IPS DF 19.7 (cell line): ENCODE measurements at regions not wholly inside any gene's neighbourhood (a gene's known extent, or its start where the extent isn't known, plus 50 kb on each side); places are given as distances from the start of the nearest gene placed in this dataset.
"Not testable (repeated sequence)": the region's sequence is repeated elsewhere in the genome, so short reads cannot be mapped to it uniquely, and the experiment has no call there.

Experiments used
- DNase-seq: peaks from one replicate; pipeline ENCODE4 v3.0.0-alpha.2; 2013; ENCODE audit warnings: low read depth, low spot score

DNA sequence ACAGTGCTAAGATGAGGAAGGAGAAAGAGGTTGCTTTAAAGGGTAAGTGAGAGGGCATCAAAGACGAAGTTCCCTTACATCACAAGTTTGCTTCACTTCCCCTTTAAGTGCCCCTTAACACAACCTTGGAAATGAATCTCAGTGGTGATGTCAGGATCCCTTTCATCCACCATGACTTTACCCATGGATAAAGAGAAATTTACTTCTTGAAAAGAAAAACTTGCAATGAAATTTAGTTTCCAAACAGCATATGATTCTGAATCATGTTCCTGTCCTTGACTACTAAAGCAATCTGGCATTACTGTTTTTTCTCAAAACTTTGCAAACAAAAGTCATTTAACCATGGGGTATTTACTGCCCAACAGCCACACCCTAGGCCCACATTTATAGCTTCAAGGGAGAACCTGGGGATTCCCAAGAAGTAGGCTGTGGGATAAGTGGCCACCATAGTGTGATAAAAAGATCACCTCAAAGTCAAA, 135.9 kb downstream of the ITGB8 start:
- DNase-seq = no peak

DNA sequence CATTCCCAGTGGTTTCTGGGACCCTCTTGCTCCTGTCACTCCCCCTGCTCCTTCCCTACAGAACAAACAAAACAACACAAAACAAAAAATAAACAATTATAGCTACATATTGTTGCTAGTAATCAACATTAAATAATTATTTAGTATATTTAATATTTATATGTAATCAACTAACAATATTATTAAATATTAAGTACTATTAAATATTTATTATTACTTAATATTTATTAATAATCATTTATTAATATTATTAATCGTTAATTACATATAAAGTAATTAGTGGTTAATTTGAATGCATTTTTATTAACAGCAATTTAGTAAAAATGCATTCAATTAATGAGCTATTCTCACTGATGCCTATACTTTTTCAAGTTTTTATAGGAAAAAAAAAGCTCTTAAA, 139.4 kb downstream of the ITGB8 start:
- no peak for DNase-seq

DNA sequence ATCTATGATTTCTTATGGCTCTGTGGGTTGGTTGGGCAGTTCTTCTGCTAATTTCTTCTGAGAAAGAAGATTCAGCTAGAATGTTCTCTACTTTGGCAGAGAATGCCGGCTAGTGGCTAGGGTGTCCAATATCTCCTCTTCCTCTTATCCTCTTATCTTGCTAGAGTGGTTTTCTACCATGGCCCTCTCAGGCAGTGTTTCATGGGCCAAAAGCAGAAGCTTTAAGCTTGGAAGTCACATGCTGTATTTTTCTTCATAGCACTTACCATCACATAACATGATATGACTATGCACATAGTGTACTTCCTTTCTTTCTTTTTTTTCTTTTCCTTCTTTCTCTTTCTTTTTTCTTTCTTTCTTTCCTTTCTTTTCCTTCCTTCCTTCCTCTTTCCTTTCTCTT, 140.0 kb downstream of the ITGB8 start:
- no peak for DNase-seq

DNA sequence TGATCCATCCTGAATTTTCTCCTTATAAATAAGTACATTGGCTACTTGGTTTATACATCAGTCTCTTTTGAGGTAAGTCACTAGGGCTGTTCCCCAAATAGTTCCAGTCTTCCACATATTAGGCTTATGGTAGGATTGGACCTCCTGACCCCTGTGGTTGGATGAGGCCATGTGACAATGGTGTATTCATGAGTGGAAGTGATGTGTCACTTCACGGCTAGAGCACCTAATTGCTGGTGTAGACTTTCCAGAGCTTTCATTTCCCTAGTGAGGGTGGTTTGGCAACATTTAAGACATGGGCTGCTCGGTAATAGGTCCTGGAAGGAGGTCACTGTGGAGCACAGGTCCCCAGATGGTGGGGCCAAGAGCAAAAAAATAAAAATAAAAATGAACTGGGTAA, 141.2 kb upstream of the ABCB5 start:
- no peak for DNase-seq

DNA sequence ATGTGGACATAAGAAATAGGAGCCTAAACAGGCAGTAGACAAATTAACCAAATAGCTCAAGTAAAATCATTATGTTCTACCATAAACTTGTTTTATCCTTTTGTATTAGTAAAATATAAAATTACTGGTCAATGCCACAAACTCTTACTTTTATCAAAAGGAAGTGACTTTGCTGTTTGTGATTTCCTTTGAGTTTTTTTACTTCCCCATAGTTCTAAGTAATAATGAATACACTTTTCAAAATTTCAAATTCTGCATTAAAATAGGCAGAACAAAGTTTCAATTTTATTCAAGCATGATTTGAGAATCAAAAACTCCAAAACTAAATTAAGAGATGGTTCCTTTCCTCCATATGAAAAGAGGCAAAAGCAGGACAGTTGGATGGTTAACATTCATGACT, 139.7 kb upstream of the ABCB5 start:
- DNase-seq = no peak

DNA sequence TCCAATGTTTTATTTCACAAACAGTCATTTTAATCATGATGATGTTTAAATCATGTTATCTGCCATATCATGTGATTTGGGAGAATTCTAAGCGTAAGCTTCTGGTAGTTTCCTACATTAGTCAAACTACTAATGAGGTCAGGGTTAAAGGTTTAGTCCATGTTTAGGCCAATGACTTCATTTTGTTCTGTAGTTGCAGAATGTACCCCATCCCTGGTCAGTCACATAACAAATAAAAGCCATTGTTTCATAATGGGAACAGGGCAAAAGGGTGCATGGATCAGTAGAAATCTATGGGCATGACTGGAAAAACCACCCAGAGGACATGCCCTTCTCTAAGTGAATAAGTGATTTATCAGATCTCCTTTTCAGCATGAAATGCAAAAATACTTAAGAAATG, 138.4 kb upstream of the ABCB5 start:
- DNase-seq = no peak

DNA sequence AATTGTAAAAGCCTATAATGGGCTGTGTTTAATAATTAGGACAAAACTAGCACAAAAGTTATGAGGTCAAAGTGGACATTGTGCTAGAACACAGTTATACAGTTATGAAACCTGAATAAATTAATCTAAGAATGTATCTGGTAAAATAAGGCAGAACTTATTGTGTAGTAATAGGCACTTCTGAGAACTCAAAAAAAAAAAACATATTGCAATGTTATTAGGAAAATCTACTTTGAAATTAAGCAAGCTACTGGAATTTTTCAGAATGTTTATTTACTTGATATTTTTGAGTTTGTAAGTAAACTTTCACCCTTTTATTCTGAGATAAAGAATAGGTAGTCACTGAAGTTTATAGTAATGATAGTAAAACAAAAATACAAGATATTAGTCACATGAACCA, 135.8 kb upstream of the ABCB5 start:
- DNase-seq = no peak

DNA sequence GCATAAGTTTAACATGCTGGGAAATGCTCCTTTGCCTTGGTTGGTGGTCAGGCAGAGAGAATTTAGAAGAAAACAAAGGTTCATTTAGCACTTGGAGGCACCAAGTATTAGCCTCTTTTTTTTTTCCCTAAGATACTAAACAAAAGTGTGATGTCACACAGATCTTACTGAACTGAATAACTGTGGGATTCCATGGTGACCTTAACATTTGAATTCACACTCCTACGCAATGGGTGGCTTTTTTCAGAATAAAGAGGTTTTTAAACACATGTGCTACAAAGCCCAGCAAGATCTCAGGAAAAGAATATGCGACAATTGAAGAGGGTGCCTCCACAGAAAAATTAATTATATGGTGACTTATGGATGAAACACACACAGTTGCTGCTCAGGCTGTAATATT, 133.4 kb upstream of the ABCB5 start:
- DNase-seq = no peak

DNA sequence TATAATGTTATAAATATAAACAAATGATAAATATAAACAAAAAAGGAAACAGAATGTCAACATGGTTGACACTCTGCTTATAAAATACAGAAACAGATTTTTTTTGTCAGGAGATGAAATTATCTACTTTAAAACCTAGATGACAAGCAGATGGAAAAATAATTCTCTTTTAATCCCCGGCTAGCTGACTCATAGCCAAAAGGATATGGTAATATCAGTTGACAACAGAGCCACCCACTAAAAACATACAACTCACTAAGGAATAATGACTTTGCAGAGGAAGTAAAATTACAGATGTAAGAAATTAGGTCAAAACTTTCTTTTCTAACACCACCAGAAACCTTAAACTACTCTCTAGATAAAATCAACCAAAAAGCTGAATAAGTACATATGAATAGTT, 131.1 kb upstream of the ABCB5 start:
- no peak for DNase-seq

DNA sequence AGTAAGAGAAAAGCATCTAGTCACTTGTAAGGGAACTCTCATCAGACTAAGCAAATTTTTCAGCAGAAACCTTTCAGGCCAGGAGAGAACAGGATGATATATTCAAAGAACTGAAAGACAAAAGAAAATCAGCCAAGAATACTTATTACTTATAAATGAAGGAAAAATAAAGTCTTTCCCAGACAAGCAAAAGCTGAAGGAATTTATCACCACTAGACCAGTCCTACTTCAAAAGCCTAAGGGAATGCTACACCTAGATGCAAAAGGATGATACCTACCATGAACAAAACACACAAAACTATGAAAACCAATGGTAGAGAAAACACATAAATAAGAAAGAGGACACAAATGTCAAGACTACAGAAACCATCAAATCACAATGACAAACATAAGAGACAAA, 126.6 kb upstream of the ABCB5 start:
- no peak for DNase-seq

DNA sequence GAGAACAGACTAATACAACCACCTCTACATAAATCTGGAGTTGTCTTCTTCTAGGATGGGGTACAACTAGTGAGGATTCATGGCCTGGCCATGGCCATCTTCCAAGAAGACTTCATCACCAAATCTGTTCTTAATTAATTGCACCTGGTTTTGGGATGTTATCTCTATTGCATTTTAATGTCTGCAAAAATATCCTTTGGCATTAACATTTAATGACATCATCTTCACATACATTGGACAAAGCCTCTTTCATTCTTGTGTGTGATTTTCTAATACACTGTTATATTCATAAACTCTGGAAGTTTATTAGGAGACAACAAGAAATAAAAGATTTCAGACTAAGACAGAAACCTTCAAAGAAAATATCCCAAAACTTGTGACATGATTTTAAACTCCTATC, 124.2 kb upstream of the ABCB5 start:
- DNase-seq = no peak

DNA sequence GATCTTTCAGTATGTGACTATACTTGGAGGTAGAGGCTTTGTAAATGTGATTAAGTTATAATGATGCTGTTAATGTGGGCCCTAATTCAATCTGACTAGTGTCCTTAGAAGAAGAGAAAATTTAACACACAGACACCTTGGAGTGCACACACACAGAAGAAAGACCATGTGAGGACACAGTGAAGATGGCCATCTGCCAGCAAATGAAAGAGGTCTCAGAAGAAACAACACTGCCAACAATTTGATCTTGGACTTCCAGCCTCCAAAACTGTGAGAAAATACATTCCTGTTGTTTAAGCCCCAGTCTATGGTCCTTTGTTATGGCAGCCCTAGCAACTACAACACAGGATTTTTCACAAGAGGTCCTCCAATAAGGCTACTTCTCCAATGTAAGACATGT, 120.9 kb upstream of the ABCB5 start:
- DNase-seq = no peak

DNA sequence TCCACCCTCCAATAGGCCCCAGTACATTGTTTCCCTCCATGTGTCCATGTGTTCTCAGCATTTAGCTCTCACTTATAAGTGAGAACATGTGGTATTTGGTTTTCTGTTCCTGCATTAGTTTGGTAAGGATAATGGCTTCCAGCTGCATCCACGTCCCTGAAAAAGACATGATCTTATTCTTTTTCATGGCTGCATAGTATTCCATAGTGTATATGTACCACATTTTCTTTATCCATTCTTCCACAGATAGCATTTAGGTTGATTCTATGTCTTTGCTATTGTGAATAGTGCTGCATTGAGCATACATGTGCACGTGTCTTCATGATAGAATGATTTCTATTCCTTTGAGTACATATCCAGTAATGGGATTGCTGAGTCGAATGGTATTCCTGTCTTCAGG, 114.0 kb upstream of the ABCB5 start:
- not testable (repeated sequence) for DNase-seq

DNA sequence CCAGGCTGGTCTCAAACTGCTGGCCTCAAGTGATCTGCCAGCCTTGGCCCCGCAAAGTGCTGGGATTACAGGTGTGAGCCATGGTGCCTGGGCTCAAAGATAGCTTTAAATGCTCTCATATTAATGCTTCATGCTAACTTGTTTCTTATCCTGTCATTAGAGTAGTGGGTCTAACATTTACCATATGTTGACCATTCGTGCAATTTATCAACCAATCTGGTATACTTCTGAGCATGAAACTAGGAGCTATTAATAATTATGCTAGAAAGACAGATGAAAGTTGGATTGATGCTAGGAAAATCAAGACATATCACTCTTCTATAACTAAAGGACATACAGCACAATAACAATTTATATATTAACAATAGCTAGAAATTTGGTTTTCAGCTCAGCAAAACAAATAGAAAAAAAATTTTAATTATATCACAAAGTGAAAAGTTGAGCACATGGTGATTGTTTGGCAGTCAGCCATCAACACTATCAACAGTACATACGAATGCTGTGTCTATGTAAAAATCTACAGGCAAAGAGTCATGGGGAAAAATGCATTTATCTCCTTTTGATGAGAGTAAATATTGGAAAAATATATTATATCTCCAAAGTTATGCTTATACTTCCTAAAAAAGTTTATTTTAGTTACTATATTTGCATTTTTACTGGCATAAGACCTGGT, 112.1 kb upstream of the ABCB5 start:
- DNase-seq = no peak

DNA sequence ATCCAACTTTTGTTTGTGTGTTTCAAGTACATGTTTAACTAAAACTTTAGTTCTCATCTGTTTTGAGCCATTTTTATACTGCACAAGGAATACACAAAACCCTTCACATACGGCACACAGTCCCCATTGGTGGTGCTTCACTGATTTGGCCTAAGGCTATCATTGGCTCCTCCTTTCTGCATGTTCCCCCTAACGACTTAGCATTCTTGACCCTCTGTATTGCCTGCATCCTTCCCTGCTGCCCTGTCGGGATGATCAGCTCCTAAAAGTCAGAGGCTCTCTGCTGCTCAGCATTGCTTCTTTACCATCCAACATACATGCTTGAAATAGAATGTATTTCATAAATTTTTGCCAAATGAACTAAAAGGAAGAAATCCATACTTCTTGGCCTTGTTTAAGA, 111.4 kb upstream of the ABCB5 start:
- peak; percentile 15 for DNase-seq

DNA sequence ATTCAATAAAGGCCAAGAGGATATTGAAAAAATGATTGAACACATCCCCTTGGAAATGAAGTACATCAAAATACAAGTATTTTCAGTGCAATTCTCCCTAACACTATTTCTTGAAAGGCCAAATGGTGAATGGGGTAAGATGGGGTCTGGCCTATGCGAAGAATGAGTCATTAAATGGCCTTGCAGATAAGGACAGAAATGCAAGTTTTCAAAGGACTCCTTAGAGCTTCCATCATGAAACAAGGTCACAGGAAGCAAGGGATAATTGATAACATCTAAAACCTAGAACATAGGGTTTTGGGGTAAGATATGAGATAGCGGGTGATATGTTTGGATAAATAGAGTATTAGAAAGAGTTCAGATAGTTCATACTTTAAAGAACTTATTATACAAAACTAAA, 109.3 kb upstream of the ABCB5 start:
- DNase-seq = no peak

DNA sequence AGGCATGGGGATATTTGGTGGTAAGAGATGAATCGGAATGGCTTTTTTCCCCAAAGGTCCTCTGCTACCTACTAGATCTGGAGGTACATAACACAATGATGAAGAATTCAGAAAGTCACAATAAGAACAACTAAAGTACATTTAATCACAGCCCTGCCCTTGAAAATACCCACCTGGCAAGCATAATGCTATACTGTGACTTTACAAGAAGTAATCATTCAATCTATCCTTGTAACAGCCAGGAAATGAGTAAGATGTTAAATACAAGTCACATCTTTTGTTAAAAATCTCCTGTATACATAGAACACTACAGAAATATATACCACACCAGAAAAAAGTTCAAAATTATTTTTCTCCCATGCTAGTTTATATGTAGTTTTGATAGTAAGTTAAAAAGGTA, 108.3 kb upstream of the ABCB5 start:
- no peak for DNase-seq

DNA sequence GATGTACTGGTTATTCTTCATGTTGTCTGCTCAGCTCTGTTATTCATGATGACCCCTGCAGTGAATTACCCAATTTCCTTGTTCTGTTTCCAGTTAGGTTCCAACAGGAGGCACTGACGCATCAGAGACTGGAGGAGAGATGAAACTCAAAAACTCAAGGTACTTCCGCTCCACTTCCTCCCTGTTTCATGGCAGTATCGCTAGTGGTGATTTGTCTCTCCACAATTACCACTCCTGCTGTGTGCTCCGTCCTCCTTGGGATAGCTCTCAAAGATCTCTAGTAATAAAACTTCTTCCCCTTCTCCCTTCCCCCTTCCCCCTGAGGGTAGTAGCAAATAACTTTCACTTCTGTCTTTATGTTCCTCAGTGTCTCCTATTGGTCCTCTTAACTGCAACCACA, 107.4 kb upstream of the ABCB5 start:
- peak; percentile 30 for DNase-seq

DNA sequence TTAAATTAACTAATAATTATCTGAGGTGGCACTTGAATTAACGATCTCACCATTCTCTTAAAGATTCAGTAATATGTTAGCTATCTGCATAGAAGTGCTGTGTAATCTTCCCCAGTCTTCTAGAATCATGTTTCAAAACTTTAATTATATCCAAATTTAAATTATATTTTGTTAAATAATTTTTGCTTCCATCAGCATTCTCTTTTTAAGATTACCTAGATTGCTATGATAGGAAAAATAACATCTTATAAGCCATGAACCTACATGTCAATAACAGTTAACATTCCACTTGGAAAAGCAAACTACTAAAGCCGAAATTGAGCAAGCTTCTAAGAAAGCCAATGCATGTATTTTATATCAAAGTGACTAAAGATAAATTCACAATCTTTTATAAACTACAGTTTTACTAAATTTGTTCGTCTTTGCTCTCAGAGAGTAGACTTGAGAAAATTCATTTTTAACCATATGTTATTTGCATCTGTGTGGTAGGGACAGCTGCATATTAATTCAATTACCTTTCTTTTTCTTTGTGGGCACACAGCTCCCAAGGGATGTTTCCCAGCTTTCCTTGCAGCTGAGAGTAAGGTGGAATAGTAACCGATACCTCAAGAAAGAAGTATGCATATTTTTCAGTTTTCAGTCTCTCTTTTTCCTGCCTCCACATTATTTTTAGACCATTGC, 105.4 kb upstream of the ABCB5 start:
- DNase-seq = no peak

DNA sequence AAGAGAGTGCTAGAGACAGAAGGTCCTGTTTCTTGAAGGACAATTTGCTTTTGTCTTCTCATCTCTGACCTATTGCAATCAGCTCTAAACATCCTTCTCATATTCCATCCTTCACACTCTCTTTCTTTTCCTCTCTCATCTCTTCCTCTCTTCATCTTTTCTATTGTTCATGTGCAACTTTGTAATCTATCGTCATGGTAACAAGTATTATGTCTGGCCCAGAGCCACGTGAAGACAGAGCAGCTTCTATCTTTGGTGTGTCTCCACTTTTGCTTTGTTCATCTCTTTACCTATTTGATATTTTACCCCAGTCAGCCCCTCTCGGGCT, 104.9 kb upstream of the ABCB5 start:
- no peak for DNase-seq

DNA sequence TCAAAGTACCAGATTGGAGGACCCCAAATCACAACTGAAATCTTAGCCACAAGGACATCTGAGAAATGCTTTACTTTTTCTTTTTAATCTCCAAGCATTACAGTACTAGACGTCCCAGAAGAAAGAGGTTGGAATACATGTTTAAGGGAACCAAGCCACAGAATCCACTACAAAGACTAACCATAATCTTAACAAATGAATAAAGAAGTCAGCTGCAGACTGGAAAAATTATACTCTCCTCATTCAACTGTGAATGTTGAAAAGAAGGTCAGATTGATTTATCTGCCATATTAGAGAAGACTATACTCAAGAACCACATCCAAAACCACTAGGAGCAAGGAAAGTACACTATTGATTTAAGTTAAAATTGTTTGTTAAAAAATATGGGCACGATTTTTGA, 102.1 kb upstream of the ABCB5 start:
- no peak for DNase-seq

DNA sequence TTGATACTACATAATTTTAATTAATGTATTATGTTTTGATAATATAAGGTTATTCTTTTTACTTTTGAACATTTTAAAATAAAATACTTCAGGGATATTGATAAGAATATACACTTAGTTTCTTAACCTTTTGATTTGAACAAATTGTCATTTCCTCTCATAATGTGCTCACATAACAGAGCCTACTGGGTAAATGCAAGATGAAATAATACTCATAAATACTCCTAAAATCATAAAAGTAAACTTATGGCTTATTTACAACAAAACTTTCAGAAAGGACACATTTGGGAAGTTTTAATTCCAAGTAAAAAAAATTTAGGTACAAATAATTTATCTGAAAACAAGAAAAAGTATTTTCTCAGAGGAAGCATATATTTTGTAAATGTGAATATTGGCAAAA, 101.6 kb upstream of the ABCB5 start:
- DNase-seq = no peak

DNA sequence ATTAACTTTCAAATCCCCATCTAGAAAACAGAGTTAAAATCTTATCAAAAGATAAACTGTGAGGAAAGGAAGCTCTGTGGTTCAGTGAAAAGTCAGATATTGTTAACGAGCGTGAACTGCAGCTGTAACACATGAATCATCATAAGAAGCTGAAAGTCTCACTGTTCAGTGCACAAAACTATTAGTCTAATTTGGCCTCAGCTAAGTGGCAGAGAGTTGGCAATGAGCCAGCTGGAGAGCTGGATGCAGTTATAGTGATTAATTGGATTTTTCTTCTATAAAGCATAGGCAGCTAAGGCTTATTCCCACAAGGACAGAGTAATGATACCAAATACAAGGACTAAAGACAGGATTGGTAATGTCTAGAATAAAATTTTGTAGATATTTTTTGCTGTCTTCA, 101.1 kb upstream of the ABCB5 start:
- no peak for DNase-seq

DNA sequence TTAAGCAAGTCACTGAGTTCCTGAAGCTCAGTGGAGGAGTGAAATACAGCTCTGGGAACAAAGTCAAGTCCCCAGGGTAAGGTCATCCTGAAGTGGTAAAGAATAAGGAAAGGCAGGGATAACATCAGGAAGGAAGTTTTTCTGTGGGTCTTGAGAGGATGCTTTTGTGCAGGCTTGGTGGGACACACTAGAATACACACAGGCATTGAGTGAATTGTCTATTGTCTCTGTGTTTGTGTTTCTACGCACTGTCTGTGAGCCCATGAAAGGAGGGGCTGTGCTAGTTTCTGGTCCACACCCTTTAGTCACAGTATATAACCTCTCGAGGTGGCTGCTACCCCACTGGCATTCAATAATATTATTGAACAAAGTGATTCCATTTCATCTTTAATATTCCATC, 95.8 kb upstream of the ABCB5 start:
- no peak for DNase-seq
